IPS-15b (cell line): ENCODE measurements at regions not wholly inside any gene's neighbourhood (a gene's known extent, or its start where the extent isn't known, plus 50 kb on each side); places are given as distances from the start of the nearest gene placed in this dataset.

ENCODE experiments used
- H3K27me3 ChIP-seq: one replicate; pipeline ENCODE4 v1.6.1; 2013; ENCODE audit warnings: low read length; ENCODE audit not compliant: control insufficient read depth, insufficient read depth
- H3K36me3 ChIP-seq: one replicate; pipeline ENCODE4 v1.6.1; 2013; ENCODE audit warnings: low read length; ENCODE audit not compliant: control insufficient read depth, insufficient read depth
- H3K4me1 ChIP-seq: one replicate; pipeline ENCODE4 v1.6.1; 2013; ENCODE audit warnings: mild to moderate bottlenecking, low read length; ENCODE audit not compliant: control insufficient read depth, insufficient read depth
- H3K4me3 ChIP-seq: one replicate; pipeline ENCODE4 v1.5.1; 2013; ENCODE audit warnings: low read depth, low read length
- H3K9ac ChIP-seq: one replicate; pipeline ENCODE4 v1.6.1; 2013; ENCODE audit warnings: low read depth, mild to moderate bottlenecking, low read length
- H3K9me3 ChIP-seq: one replicate; pipeline ENCODE4 v1.6.1; 2013; ENCODE audit warnings: mild to moderate bottlenecking, low read length; ENCODE audit not compliant: control insufficient read depth, insufficient read depth

GRCh38 chr11:112715056-112715455 is 246.2 kb upstream of the NCAM1 start:
- Histone ChIP-seq H3K27me3 (no peaks in the 10 kb centered on the region), H3K4me1 (no peaks in the 10 kb centered on the region), H3K4me3 (no peak overlapping the region), H3K9ac (no peak overlapping the region), H3K36me3 (no peaks in the 10 kb centered on the region), H3K9me3 (no peaks in the 10 kb centered on the region)

- no peaks in the 10 kb centered on the region for H3K9me3 ChIP-seq
- H3K4me1 ChIP-seq: no peaks in the 10 kb centered on the region
- H3K4me3 ChIP-seq: no peak overlapping the region
- H3K9ac ChIP-seq: no peak overlapping the region
- H3K27me3 ChIP-seq: no peaks in the 10 kb centered on the region
- H3K36me3 ChIP-seq: no peaks in the 10 kb centered on the region
These were observed 242.7 kb upstream of the NCAM1 start for GRCh38 chr11:112718483-112718882.

- no peak overlapping the region for H3K9ac ChIP-seq
These were observed 241.3 kb upstream of the NCAM1 start for GRCh38 chr11:112719736-112720525.

GRCh38 chr11:112722148-112722547 is 239.1 kb upstream of the NCAM1 start:
- Histone ChIP-seq H3K27me3 (no peaks in the 10 kb centered on the region), H3K36me3 (no peaks in the 10 kb centered on the region), H3K4me1 (no peaks in the 10 kb centered on the region), H3K9ac (no peak overlapping the region), H3K4me3 (no peak overlapping the region), H3K9me3 (no peaks in the 10 kb centered on the region)

More at GRCh38 chr11:112719736-112720525, 241.3 kb upstream of the NCAM1 start:
- Histone ChIP-seq H3K27me3 (no peaks in the 10 kb centered on the region), H3K4me3 (no peak overlapping the region), H3K4me1 (no peaks in the 10 kb centered on the region), H3K9me3 (no peaks in the 10 kb centered on the region), H3K36me3 (no peaks in the 10 kb centered on the region)

GRCh38 chr11:112722876-112723275 is 238.3 kb upstream of the NCAM1 start:
- H3K4me1 ChIP-seq: no peaks in the 10 kb centered on the region

GRCh38 chr11:112723676-112724495 is 237.3 kb upstream of the NCAM1 start:
- Histone ChIP-seq H3K36me3 (no peaks in the 10 kb centered on the region), H3K9me3 (no peaks in the 10 kb centered on the region), H3K27me3 (no peaks in the 10 kb centered on the region), H3K4me1 (no peaks in the 10 kb centered on the region), H3K9ac (no peak overlapping the region), H3K4me3 (no peak overlapping the region)

More at GRCh38 chr11:112722876-112723275, 238.3 kb upstream of the NCAM1 start:
- Histone ChIP-seq H3K27me3 (no peaks in the 10 kb centered on the region), H3K36me3 (no peaks in the 10 kb centered on the region), H3K4me3 (no peak overlapping the region), H3K9ac (no peak overlapping the region), H3K9me3 (no peaks in the 10 kb centered on the region)

- H3K4me3 ChIP-seq: no peak overlapping the region
- H3K9ac ChIP-seq: no peak overlapping the region
- H3K9me3 ChIP-seq: no peaks in the 10 kb centered on the region
- no peaks in the 10 kb centered on the region for H3K36me3 ChIP-seq
- no peaks in the 10 kb centered on the region for H3K4me1 ChIP-seq
- no peaks in the 10 kb centered on the region for H3K27me3 ChIP-seq
These were observed 236.8 kb upstream of the NCAM1 start for GRCh38 chr11:112724496-112724790.

- Histone ChIP-seq H3K9ac (no peak overlapping the region), H3K27me3 (no peaks in the 10 kb centered on the region), H3K9me3 (no peaks in the 10 kb centered on the region), H3K4me3 (no peak overlapping the region), H3K36me3 (no peaks in the 10 kb centered on the region), H3K4me1 (no peaks in the 10 kb centered on the region)
These were observed 235.6 kb upstream of the NCAM1 start for GRCh38 chr11:112725636-112726035.

GRCh38 chr11:112727341-112727841 is 233.8 kb upstream of the NCAM1 start:
- H3K9me3 ChIP-seq: no peaks in the 10 kb centered on the region
- H3K9ac ChIP-seq: no peak overlapping the region

GRCh38 chr11:112728288-112728687 is 232.9 kb upstream of the NCAM1 start:
- H3K36me3 ChIP-seq: no peaks in the 10 kb centered on the region
- H3K4me3 ChIP-seq: no peak overlapping the region
- H3K9ac ChIP-seq: no peak overlapping the region
- no peaks in the 10 kb centered on the region for H3K4me1 ChIP-seq
- H3K27me3 ChIP-seq: no peaks in the 10 kb centered on the region
- H3K9me3 ChIP-seq: no peaks in the 10 kb centered on the region

More at GRCh38 chr11:112727341-112727841, 233.8 kb upstream of the NCAM1 start:
- H3K4me3 ChIP-seq: no peak overlapping the region
- H3K36me3 ChIP-seq: no peaks in the 10 kb centered on the region
- no peaks in the 10 kb centered on the region for H3K27me3 ChIP-seq
- H3K4me1 ChIP-seq: no peaks in the 10 kb centered on the region

- no peak overlapping the region for H3K4me3 ChIP-seq
- no peaks in the 10 kb centered on the region for H3K27me3 ChIP-seq
- H3K4me1 ChIP-seq: no peaks in the 10 kb centered on the region
- no peaks in the 10 kb centered on the region for H3K36me3 ChIP-seq
- H3K9me3 ChIP-seq: no peaks in the 10 kb centered on the region
- H3K9ac ChIP-seq: no peak overlapping the region
These were observed 232.5 kb upstream of the NCAM1 start for GRCh38 chr11:112728716-112729115.

GRCh38 chr11:112730591-112730990 is 230.6 kb upstream of the NCAM1 start:
- no peaks in the 10 kb centered on the region for H3K27me3 ChIP-seq
- H3K9ac ChIP-seq: no peak overlapping the region
- H3K4me1 ChIP-seq: no peaks in the 10 kb centered on the region
- H3K9me3 ChIP-seq: no peaks in the 10 kb centered on the region
- no peak overlapping the region for H3K4me3 ChIP-seq
- H3K36me3 ChIP-seq: no peaks in the 10 kb centered on the region
